GM21390 (cell line): ENCODE measurements at regions not wholly inside any gene's neighbourhood (a gene's known extent, or its start where the extent isn't known, plus 50 kb on each side); places are given as distances from the start of the nearest gene placed in this dataset.
"Not testable (repeated sequence)": the region's sequence is repeated elsewhere in the genome, so short reads cannot be mapped to it uniquely, and the experiment has no call there.

Experiments
- ATAC-seq: cut with Tn5 transposase; IDR thresholded peaks from one replicate; pipeline ENCODE4 v1.9.1; 2021; ENCODE audit not compliant: unreplicated experiment

DNA sequence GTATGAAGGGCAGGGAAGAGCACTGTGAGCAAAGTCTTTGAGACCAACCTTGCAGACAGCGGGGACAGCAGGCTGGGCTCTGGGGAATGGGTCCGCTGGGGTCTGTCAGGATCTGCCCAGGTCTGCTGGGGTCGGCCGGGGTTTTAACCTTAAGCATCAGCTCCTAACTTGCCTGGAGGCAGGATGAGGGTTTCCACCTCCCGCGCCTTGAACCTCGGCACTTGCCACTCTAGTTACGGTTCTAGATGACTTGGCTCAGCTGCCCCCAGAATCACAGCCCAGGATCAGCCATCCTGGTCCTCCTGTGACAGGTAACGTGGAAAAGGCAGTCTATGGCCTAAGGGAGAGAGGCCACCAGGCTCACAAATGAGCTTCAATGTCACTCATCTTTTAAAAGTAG, 50.4 kb upstream of the CACUL1 start:
- ATAC-seq = no peak

DNA sequence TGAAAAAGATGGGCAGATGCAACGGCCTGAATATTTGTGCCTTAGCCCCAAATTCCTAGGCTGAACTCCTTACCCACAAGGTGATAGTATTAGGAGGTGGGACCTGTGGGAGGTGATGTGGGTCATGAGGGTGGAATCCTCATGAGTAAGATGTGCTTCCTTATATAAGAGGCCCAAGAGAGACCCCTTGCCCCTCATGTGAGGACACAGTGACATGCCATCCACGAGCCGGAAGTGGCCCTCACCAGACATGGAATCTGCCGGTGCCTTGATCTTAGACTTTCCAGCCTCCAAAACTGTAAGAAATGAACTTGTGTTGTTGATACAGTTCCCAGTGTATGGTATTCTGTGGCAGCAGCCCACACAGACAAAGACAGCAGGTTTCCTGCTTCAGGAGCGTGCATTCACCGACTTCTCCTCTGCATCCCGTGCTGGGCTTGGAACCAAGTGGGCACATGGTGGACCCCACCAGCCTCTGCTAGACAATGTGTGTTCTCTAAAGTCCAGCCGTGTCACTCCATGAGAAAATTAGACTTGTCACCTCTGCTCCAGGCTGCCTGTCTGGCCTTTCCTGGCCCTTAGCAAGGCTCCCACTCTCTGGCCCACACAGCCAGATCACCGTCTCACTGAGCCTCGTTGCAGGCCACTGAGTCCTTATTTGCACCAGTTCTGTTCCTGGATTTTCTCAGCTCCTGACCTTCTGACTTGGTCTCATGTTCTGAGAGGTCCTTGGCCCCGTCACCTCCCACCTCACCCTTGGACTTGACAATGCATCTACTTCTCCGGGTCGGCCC, 52.9 kb upstream of the CACUL1 start:
- no peak for ATAC-seq

DNA sequence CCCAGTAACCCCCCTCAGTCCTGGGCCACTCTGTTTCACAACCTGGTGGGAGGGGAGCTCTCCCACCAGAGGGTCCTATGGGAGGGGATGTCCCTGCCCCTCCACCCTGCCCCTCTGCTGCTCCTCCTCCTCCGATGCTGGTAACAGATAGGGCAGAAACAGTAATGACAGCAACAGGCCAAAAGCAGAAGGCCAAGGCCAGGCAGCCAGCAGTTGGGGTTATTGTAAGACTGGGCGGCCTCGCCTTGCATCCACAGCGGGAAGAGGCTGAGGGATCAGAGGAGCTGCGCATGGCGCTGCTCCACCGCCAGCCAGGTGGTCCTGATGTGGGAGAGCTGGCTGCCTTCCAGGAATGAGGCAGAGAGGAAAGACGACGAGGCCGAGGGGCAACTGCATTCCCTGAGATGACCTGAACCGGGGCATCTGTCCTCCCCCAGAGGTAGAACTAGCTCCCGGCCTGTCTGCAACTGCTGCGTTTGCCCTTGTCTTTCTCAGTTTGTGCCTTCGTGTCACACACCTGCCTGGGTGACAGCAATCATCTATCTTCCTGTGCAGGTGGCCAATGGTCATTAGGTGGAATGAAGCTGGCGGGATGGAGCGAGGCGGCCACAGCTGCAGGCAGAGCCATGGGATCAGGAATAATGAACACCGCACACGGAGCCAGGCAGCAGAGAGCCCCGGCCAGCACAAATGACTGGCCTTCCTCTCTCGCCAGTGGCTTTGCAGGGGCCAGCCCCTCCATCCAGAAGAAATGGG, 54.0 kb upstream of the CACUL1 start:
- ATAC-seq = no peak

DNA sequence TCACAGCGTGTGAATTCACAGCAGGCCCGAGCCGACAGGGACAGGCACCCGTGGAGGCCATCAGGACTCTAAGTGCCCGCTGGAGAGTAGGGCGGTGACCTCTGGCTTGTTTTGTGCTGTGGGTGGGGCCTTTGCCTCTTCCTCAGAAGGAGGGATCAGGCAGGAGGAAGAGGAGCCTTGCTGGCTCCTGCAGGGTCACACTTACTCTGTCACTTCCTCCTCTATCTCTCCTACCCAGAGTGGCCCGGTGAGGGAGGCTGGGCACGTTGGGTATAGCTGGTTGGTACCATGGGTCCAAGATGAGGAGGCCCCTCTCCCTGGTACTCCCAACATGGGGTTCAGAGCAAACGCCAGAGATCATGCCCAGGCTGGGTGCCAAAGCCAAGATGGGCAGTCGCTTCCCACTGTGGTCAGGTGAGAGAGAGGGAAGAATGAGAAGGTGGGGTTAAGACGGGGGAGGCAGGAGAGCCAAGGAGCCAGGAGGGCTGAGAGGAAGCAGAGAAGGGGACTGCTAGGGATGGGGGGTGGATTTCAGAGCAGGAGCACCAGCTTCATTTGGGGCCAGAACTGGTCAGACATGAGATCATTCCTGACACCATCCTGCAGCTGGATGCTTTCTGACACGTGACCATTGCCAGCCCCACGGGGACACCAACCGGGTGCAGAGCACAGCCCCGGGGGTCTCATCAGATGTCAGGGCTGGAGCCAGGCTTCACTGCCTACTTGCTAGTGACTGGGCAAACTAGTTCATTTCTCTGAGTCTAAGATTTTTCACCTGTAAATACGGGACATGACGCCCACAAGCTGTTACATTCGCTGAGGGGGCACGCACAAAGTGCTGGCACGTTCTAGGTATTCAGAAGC, 54.8 kb upstream of the CACUL1 start:
- no peak for ATAC-seq

DNA sequence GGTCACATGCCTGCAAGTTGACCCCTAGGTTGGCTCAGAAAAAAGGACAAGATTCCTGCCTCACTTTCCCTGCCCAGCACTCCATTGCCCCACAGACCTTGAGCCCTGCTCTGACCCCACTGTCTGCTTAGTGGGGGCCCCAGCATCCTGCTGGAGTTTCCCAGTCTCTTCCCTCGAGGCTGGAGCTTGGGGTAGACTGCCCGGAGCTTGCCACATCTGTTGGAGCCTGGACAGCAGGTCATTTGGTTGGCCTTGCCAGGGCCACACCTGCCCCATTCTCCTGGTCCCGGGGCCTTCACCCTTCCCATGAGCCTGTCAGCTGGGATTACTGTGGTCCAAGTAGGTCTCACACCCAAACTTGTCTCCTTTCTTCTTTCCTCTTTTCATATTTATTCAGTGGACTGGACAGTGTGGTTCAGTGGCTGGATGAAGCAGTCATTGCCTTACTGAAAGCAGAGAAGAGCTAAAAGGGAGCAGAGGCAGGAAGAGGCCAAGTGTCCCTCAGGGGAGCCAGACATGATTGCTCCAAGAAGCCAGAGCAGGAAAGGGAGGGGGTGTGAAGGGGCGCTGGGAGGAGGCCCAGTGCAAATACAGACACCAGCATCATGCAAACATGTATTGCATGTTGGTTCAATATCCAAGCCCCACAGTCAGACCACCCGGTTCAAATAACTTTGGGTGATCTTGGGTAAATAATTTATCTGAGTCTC, 56.2 kb upstream of the CACUL1 start:
- no peak for ATAC-seq

DNA sequence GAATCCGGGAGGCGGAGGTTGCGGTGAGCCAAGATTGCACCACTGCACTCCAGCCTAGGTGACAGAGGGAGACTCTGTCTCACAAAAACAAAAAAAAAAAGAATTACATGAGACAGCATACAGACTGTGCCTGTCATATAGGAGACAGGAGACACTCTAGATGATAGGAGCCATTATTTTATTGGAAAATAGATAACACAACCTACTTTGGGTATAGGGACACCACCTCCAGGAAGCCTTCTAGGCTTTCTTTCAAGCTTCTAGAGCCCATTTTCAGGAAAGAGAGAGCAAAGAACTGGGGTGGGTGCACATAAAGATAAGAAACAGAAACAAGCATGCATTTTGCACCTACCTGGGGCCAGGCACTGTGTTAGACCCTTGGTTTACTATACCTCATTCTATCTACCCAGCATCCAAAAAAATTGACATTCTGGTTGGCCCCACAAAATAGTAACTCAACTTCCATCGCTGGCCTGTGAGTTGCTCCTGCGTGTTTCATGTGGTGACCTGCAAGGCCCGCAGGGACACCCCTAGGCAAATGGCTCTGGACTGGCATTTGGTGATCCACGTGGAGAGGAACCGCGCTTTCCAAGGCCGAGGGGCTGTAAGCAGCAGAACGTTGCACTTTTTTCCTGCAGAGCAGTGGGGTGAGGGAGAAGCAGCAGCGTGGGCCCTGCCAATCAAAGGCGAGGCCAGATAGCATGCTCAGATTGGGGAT, 57.1 kb upstream of the CACUL1 start:
- no peak for ATAC-seq

DNA sequence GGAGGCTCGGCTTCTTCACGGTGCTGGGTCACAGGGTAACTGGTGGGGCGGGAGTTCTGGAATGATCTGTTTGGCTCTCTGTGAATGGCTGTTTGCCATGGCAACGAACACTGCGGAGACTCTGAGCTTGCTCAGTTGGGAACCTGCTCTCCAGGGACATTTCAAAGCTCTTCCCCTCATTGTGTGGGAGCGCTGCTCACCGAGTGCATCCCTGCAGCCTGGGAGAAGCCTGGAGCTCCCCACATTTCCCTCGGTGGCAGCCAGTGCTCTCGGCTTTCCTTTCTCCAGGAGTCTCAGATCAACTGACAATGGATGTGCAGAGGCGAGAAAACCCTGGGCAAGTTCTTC, 57.6 kb upstream of the CACUL1 start:
- no peak for ATAC-seq

DNA sequence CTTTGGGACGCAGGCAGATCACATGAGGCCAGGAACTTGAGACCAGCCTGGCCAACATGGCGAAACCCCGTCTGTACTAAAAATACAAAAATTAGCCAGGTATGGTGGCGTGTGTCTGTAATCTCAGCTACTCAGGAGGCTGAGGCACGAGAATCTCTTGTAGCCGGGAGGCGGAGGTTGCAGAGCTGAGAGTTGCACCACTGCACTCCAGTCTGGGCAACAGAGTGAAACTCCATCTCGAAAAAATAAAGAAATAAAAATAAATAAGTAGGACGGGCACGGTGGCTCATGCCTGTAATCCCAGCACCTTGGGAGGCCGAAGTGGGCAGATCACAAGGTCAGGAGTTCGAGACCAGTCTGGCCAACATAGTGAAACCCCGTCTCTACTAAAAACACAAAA, 58.2 kb upstream of the CACUL1 start:
- ATAC-seq = not testable (repeated sequence)

DNA sequence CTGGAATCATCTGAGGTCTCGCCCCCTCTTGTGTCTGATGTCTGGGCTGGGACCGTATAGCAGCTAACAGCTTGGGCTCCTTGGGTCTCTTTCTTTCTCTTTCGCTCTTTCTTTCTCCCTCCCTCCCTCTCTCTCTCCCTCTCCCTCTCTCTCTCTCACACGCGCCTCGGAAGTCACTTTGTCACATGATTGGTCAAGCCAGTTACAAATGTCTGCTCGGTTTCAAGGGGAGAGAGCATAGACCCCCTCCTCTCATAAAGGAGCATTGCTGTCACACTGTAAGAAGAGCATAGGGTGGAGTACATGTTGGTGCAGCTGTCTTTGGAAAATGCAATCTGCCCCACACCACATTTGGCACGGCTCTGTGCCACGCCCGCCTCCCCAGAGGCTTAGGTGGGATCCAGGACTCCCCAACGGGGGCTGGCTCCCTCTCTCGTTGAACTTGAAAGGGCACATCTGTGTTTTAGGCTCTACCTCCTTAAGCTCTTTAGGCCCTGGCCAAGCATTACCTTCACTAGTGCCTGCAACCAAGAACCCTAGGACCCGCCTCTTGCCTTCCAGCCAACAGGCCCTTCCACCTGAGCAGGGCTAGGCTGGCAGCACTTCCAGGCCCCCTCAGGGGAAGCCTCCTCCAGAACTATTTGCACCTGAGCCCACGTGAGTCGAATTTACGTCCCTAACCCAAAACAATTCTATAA, 61.9 kb upstream of the CACUL1 start:
- no peak for ATAC-seq

DNA sequence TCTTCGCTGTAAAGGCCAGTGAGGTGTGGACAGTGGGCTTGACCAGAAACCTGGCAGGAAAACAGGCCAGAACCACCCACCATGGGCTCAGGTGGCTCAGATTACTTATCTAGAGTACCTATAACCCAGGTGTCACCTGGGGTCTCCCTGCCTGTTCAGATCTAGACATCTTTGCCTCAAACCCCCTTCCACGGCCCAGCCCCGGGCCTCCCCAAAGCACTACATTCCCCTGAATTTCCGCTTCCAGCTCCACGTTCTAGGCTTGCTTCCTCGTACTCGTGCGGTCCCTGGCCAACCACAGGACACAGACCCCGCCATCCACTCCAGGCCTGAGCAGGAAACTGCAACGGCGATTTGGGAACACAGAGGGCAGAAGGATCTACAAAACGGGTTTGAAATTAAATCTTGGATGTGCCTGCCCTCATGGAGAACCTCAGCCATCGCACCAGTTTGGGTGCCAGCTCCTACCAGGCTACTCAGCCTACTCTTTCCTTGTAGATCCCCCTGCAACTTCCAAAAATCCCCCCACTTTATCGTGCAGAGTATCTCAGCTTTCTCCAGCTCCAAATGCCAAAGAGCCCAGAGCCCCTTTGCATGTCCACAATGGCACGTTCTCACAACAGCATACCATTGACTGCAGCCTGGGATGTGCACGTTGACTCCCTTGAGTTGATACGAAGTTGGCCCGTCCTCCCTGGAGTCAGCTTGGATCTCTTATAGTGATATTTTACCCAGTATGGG, 62.7 kb upstream of the CACUL1 start:
- no peak for ATAC-seq

DNA sequence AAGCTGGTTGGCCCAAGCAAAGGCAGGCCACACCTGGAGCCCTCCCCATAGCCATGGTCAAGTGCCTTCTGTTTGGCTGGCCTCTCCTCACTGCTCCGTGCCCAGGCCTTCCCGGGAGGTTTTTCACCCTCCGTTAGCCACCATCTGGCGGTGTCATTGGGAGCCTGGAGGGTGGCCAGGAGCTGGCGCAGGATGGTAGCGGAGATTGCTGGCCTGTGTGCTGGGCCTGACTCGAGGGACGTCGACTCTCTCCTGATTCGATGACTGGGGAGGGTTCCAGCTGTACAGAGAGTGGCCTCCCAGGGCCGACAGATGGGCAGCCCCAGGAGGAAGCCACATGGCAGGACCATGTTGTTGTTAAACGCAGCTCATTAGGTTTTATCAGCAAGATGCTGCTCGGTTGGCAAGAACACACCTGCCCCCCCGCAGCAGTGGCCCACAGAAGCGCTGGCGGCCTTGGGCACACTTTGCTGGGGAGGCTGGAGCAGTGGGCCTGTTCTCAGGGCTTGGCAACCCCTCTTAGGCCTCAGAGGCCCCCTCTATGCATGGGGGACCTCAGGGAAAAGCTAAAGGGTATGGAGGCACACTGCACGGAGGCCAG, 64.0 kb upstream of the CACUL1 start:
- no peak for ATAC-seq

DNA sequence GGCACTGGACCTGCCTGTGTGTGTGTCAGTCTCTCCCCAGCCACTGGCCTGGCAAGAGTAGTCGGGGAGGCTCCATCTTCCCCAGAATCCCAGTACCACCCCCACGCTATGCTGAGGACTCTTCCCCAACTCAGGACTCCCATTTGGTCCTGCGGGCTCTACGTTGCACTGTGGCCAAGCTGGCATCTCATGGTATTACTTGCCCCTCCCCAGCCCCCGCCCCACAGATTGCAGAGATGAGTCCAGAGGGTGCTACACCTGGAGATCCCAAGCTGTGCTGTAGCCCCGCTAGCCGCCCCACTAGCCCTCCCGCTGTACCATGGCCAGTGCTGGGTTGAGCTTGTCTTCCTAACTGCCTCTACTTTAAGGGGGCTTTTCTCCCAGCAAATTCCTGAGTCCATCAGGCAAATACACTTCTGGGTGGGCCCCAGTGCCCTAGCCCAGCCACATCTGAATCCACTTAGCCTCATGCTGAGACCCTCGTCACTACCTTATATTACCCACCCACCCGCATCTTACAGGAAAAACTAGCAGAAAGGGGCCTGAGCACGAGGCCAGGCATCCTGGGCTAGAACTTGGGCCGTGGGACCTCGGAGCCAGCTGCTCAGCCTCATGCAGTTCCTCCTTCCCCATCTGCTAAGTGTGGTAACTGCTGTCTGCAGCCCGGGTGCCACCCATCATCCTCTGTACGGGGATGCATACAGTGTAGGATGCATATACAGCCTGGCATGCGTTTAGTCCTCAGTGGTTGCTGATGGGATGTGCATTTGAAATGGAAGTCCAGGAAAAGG, 65.8 kb upstream of the CACUL1 start:
- ATAC-seq = no peak

DNA sequence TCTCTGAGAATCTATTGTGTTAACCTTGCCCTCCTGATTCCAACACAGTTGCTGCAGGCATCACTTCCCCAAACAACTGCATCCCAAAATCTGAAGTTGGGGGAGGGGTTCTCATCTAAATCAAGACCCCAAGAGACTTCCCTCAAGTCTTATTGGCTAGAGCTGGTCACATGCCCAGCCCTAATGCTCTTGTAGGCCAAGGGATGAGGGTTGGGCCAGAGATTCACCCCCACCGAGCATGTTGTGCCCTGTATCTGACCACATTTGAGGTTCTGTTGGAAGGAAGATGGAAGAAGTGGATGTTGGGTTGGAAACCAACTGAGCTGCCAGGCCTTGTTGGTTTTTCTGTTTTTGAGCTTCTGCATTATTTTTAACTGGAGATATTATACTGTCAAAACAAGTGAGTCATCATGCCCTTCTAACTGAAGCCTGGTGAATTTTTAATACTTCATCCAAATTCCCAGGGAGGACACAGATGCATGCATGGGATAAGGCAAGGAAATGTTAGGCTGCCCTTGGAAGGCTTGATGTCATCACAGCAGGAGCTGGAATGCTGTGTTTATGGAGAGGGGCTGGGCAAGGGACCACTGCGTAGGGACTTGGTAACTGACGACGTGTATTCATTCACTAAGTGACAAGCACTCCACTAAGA, 68.6 kb upstream of the CACUL1 start:
- ATAC-seq = no peak

DNA sequence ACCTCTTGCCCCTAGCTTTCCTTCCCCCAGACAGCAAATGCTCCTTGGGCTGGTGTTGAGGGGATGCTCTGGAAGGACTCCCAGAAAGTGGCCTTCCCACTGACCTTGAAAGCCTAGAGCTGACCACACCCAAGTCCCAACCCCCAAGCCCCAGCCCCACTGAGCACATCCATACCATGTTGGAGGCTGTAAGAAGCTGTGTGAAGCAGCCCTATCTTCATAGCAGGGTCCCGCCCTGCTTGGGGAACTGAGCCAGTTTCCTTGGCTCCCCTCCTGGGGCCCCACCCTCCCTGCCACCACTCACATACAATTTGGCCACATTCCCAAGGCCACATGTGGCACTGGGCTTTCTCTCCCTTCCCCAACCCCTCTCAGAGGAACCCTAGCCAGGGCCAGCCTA, 72.3 kb upstream of the CACUL1 start:
- no peak for ATAC-seq

DNA sequence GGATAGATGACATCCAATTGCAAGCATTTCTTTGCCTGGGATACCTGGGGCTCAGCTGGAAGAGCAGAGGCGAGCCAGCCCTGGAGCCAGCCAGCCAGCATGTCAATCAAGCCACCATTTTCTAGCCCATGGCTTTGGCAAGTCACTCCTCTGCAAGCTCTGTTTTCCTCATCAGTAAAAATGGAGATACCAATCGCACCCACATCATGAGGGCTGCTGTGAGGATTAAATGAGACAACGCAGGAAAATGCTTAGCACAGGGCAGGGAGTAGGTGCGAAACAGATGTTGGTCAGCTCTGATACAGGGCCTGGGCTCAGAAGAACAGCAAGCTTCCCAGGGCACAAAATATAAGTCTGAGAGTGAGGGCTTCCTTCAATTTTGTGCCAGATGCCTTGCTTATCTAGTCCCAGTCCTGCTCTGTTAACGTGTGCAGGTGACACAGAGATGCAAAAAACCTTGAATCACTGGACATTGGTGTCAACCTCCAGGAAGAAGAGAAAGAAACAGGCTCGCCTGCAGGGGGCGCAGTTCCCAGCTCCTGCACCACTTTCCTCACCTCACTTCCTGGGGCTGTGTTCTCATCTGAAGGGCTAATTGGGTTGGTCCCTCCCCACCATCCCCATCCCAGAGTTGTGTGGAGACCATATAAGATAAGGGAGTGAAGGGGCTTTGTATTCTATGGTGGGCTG, 72.8 kb upstream of the CACUL1 start:
- ATAC-seq = no peak

DNA sequence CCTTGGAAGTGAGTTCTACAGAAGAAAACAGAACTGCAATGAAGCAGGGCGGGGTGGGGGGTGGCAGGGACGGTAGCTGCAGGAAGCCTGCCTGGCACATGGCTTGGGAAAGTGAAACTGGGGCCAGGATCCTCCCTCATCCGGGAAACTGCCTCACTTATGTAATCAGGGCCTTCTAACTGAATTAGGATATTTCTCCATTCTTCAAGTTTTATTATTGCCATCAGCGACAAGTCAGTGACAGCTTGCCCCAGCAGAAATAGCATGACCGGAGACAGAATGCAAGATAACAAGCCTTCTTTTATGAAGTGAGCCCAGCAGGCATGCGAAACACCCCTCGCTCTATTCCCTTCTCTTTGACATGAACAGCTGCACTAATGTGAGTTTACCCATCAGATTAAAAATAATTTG, 77.5 kb upstream of the CACUL1 start:
- no peak for ATAC-seq

DNA sequence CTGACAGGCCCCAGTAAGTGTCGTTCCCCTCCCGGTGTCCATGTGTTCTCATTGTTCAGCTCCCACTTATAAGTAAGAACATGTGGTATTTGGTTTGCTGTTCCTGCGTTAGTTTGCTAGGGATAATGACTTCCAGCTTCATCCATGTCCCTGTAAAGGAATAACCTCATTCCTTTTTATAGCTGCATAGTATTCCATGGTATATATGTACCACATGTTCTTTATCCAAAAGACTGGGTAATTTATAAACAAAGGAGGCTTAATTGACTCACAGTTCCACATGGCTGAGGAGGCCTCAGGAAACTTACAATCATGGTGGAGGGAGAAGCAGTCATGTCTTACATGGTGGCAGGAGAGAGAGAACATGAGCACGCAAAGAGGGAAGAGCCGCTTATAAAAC, 79.6 kb upstream of the CACUL1 start:
- not testable (repeated sequence) for ATAC-seq
